MM.1S (cell line): ENCODE measurements at regions not wholly inside any gene's neighbourhood (a gene's known extent, or its start where the extent isn't known, plus 50 kb on each side); places are given as distances from the start of the nearest gene placed in this dataset.

Experiments
- DNase-seq: peaks from one replicate; pipeline ENCODE4 v3.0.0-alpha.2; 2015
- H2AFZ ChIP-seq: fragments of 300-600 bp; sonication (generic); 2 replicates; pipeline ENCODE4 v1.6.0; 2016; ENCODE audit warnings: antibody characterized with exemption, low read length
- H3F3A ChIP-seq: fragments of 300-600 bp; sonication (generic); 2 replicates; pipeline ENCODE4 v1.6.1; 2016; ENCODE audit warnings: mild to moderate bottlenecking, antibody characterized with exemption, low read length, moderate library complexity, mixed read lengths; ENCODE audit not compliant: insufficient read depth
- H3K27ac ChIP-seq: fragments of 300-600 bp; sonication (generic); 2 replicates; pipeline ENCODE4 v1.5.1; 2016; ENCODE audit warnings: mild to moderate bottlenecking, low read length
- H3K27me3 ChIP-seq: fragments of 300-600 bp; sonication (generic); replicated peaks from 2 replicates; pipeline ENCODE4 v1.6.0; 2016; ENCODE audit warnings: low read length; ENCODE audit not compliant: insufficient read depth
- H3K36me3 ChIP-seq: fragments of 300-600 bp; sonication (generic); replicated peaks from 2 replicates; pipeline ENCODE4 v1.6.1; 2016; ENCODE audit warnings: mild to moderate bottlenecking, low read length, mixed read lengths; ENCODE audit not compliant: insufficient read depth
- H3K4me1 ChIP-seq: fragments of 300-600 bp; sonication (generic); 2 replicates; pipeline ENCODE4 v1.6.1; 2016; ENCODE audit warnings: low read length, mixed read lengths
- H3K4me2 ChIP-seq: fragments of 300-600 bp; sonication (generic); 2 replicates; pipeline ENCODE4 v1.6.0; 2016; ENCODE audit warnings: low read depth, low read length
- H3K4me3 ChIP-seq: fragments of 300-600 bp; sonication (generic); 2 replicates; pipeline ENCODE4 v1.5.1; 2016; ENCODE audit warnings: low read length, mixed read lengths
- H3K79me2 ChIP-seq: fragments of 300-600 bp; sonication (generic); 2 replicates; pipeline ENCODE4 v1.6.1; 2016; ENCODE audit warnings: mixed run types, low read length, mixed read lengths
- H3K9ac ChIP-seq: fragments of 300-600 bp; sonication (generic); 2 replicates; pipeline ENCODE4 v1.6.1; 2016; ENCODE audit warnings: low read length, mixed read lengths
- H3K9me2 ChIP-seq: fragments of 300-600 bp; sonication (generic); replicated peaks from 2 replicates; pipeline ENCODE4 v1.6.1; 2016; ENCODE audit warnings: mild to moderate bottlenecking, low read length, mixed read lengths; ENCODE audit not compliant: insufficient read depth
- H3K9me3 ChIP-seq: fragments of 300-600 bp; sonication (generic); replicated peaks from 2 replicates; pipeline ENCODE4 v1.6.1; 2016; ENCODE audit warnings: mild to moderate bottlenecking, low read length, mixed read lengths; ENCODE audit not compliant: insufficient read depth
- H4K20me1 ChIP-seq: fragments of 300-600 bp; sonication (generic); 2 replicates; pipeline ENCODE4 v1.6.1; 2016; ENCODE audit warnings: mild to moderate bottlenecking, low read length, moderate library complexity, mixed read lengths; ENCODE audit not compliant: insufficient read depth
- EZH2 ChIP-seq: fragments of 300-600 bp; sonication (generic); optimal IDR thresholded peaks from 2 replicates; pipeline ENCODE3; 2017; ENCODE audit warnings: low read depth, mild to moderate bottlenecking, antibody characterized with exemption, low read length, mixed read lengths
- EZH2phosphoT487 ChIP-seq: fragments of 300-600 bp; sonication (generic); IDR thresholded peaks from 2 replicates; pipeline ENCODE4 v1.6.1; 2018; ENCODE audit warnings: antibody characterized with exemption, low read length
- TF ChIP-seq, protein P1 (sequence below): fragments of 300-600 bp; sonication (generic); IDR thresholded peaks from 2 replicates; pipeline ENCODE4 v1.5.1; 2016; ENCODE audit warnings: antibody characterized with exemption, low read length, mixed read lengths

DNA sequence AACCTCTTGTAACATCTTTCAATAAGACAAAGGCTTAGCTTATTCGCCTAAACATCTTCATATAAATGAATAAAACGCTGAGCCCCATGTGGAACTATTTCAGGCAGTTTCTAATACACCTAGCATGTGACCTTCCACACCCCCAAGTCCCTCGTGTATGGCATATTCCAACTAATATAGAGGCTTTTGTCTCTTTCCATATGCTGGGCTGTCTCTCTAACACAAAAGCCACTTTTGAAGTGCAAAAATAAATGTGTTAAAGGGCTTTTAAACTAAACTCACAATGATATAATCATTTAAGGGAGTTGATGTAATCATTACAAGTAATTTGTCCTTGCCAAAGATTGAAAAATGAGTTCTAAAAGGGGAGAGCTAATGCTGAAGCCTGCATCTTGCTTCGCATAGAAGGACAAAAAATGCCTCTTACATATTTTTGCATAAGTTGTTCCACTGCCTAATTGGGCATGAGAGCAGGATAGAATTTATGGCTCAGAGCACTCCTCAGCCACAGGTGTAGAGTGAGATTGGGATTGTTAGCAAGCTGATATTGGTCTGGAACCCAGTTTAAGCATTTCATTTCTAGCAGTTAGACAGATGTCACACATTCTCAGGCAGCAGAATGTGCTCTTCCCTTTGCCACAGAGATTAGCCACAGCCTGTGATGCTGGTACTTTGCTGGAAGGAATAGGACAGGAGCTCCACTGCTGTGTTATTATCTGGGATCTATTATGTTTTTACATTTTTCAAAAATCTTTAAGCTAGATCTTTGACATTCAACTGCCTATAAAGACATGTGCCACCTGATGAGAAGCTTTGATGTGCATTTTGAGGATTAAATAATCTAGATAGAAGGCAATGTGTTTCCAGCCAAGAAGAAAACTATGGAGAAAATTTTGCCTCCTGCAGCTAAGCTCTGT is 1044.4 kb downstream of the ADGRL2 start:
- no peaks in the 10 kb centered on the region for H3K9me2 ChIP-seq
- no peak for DNase-seq
- no peak overlapping the region for H3K9ac ChIP-seq
- no peaks in the 10 kb centered on the region for H3K27me3 ChIP-seq
- TF ChIP-seq, protein P1, sequence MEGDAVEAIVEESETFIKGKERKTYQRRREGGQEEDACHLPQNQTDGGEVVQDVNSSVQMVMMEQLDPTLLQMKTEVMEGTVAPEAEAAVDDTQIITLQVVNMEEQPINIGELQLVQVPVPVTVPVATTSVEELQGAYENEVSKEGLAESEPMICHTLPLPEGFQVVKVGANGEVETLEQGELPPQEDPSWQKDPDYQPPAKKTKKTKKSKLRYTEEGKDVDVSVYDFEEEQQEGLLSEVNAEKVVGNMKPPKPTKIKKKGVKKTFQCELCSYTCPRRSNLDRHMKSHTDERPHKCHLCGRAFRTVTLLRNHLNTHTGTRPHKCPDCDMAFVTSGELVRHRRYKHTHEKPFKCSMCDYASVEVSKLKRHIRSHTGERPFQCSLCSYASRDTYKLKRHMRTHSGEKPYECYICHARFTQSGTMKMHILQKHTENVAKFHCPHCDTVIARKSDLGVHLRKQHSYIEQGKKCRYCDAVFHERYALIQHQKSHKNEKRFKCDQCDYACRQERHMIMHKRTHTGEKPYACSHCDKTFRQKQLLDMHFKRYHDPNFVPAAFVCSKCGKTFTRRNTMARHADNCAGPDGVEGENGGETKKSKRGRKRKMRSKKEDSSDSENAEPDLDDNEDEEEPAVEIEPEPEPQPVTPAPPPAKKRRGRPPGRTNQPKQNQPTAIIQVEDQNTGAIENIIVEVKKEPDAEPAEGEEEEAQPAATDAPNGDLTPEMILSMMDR, result no peak
- TF ChIP-seq EZH2, result no peak
- TF ChIP-seq EZH2phosphoT487, result no peak
- H3K79me2 ChIP-seq, result no peaks in the 10 kb centered on the region
- H2AFZ ChIP-seq, result no peak overlapping the region
- no peaks in the 10 kb centered on the region for H4K20me1 ChIP-seq
- no peaks in the 10 kb centered on the region for H3K9me3 ChIP-seq
- H3F3A ChIP-seq, result no peaks in the 10 kb centered on the region
- H3K4me3 ChIP-seq, result no peak overlapping the region
- H3K4me2 ChIP-seq, result no peak overlapping the region
- no peaks in the 10 kb centered on the region for H3K4me1 ChIP-seq
- H3K36me3 ChIP-seq, result no peaks in the 10 kb centered on the region
- no peak overlapping the region for H3K27ac ChIP-seq

DNA sequence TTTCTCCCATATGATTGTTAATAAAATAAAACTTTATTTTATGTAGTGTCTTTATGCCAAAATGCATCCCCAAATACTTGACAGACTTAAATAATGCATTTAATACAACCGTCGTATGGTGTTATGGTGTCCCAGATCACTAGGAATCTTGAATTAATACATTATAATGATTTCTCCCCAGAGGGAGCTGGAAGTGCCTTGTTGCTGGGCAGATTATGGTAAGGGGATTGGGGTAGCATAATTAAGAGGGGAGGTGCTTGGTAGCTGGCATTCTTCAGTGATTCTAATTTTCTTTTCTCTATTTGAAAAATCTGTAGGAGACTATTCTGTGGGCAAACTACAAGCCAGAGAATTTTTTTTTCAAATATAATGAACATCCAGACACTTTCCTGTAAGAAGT is 1043.7 kb downstream of the ADGRL2 start:
- H3F3A ChIP-seq, result no peaks in the 10 kb centered on the region
- no peaks in the 10 kb centered on the region for H4K20me1 ChIP-seq
- H3K4me2 ChIP-seq, result no peak overlapping the region
- H3K9me3 ChIP-seq, result no peaks in the 10 kb centered on the region
- H3K9ac ChIP-seq, result no peak overlapping the region
- no peaks in the 10 kb centered on the region for H3K9me2 ChIP-seq
- no peak overlapping the region for H3K4me3 ChIP-seq
- no peak overlapping the region for H2AFZ ChIP-seq
- H3K79me2 ChIP-seq, result no peaks in the 10 kb centered on the region
- H3K27ac ChIP-seq, result no peak overlapping the region
- no peak for DNase-seq
- no peaks in the 10 kb centered on the region for H3K27me3 ChIP-seq
- no peaks in the 10 kb centered on the region for H3K36me3 ChIP-seq
- no peaks in the 10 kb centered on the region for H3K4me1 ChIP-seq
- TF ChIP-seq EZH2phosphoT487 (no peak), EZH2 (no peak)
- TF ChIP-seq, protein P1, result no peak

DNA sequence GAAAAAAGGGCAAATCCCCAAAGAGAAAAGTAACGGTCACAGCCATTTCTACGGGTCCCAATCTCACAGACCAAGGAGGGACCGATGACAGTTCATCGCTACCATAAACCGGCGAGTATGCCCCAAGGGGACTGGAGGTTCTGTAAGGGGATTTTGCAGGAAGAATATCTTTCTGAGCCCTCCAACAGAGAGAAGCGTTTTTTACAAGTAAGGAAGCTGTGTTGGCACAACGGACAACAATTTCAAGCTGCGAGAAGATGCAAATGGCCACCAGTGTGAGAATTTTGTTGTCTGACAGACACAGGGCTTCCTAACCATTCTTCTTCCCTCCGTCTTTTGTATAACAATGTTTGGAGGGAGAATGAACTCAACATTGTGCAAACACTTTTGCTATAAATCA is 1043.1 kb downstream of the ADGRL2 start:
- Histone ChIP-seq H4K20me1 (no peaks in the 10 kb centered on the region), H3K9ac (no peak overlapping the region), H3K27ac (no peak overlapping the region), H3K36me3 (no peaks in the 10 kb centered on the region), H3K9me2 (no peaks in the 10 kb centered on the region), H3K27me3 (no peaks in the 10 kb centered on the region), H3K9me3 (no peaks in the 10 kb centered on the region), H2AFZ (no peak overlapping the region), H3K4me2 (no peak overlapping the region), H3K4me3 (no peak overlapping the region), H3K4me1 (no peaks in the 10 kb centered on the region), H3F3A (no peaks in the 10 kb centered on the region), H3K79me2 (no peaks in the 10 kb centered on the region)
- DNase-seq, result no peak
- no peak for TF ChIP-seq EZH2phosphoT487
- TF ChIP-seq, protein P1, result no peak
- no peak for TF ChIP-seq EZH2
